ENCODE measurements at regions not wholly inside any gene's neighbourhood (a gene's known extent, or its start where the extent isn't known, plus 50 kb on each side); places are given as distances from the start of the nearest gene placed in this dataset.
"Not testable (repeated sequence)": the region's sequence is repeated elsewhere in the genome, so short reads cannot be mapped to it uniquely, and the experiment has no call there.

- DNase-seq = not testable (repeated sequence)
Measured at GRCh38 chr1:214095896-214096295, 108.1 kb downstream of the PROX1 start.

- no peak for DNase-seq
Measured at GRCh38 chr1:214101246-214101645, 113.5 kb downstream of the PROX1 start.

- no peak for DNase-seq
Measured at GRCh38 chr1:214101828-214102227, 114.1 kb downstream of the PROX1 start.

GRCh38 chr1:214102907-214103306 is 115.1 kb downstream of the PROX1 start:
- DNase-seq = no peak

GRCh38 chr1:214103778-214104177 is 116.0 kb downstream of the PROX1 start:
- no peak for DNase-seq

GRCh38 chr1:214106375-214106774 is 118.6 kb downstream of the PROX1 start:
- DNase-seq = no peak

- no peak for DNase-seq
Measured at GRCh38 chr1:214107322-214108096, 119.7 kb downstream of the PROX1 start.

- DNase-seq = no peak
Measured at GRCh38 chr1:214108097-214108446, 120.3 kb downstream of the PROX1 start.

GRCh38 chr1:214111796-214112195 is 124.0 kb downstream of the PROX1 start:
- no peak for DNase-seq

- DNase-seq = no peak
Measured at GRCh38 chr1:214116258-214116657, 128.5 kb downstream of the PROX1 start.

- no peak for DNase-seq
Measured at GRCh38 chr1:214117780-214118179, 130.0 kb downstream of the PROX1 start.

- DNase-seq = no peak
Measured at GRCh38 chr1:214120191-214120590, 132.4 kb downstream of the PROX1 start.

GRCh38 chr1:214120951-214121350 is 133.2 kb downstream of the PROX1 start:
- no peak for DNase-seq

GRCh38 chr1:214122110-214122509 is 134.3 kb downstream of the PROX1 start:
- DNase-seq = no peak

- DNase-seq = peak in 1 of 4 experiments; percentile 9
Measured at GRCh38 chr1:214123061-214123784, 135.4 kb downstream of the PROX1 start.

- DNase-seq = no peak
Measured at GRCh38 chr1:214124281-214124805, 136.6 kb downstream of the PROX1 start.

- no peak for DNase-seq
Measured at GRCh38 chr1:214124915-214125314, 137.1 kb downstream of the PROX1 start.

- no peak for DNase-seq
Measured at GRCh38 chr1:214125819-214126218, 138.0 kb downstream of the PROX1 start.

- no peak for DNase-seq
Measured at GRCh38 chr1:214126697-214127146, 138.9 kb downstream of the PROX1 start.

GRCh38 chr1:214127705-214128104 is 139.9 kb downstream of the PROX1 start:
- DNase-seq = no peak

- no peak for DNase-seq
Measured at GRCh38 chr1:214135886-214136285, 145.1 kb upstream of the SMYD2 start.

- no peak for DNase-seq
Measured at GRCh38 chr1:214136324-214136919, 144.5 kb upstream of the SMYD2 start.

- no peak for DNase-seq
Measured at GRCh38 chr1:214141486-214141885, 139.5 kb upstream of the SMYD2 start.
